Lower leg skin (tissue), 3 donors: ENCODE measurements at regions not wholly inside any gene's neighbourhood (a gene's known extent, or its start where the extent isn't known, plus 50 kb on each side); places are given as distances from the start of the nearest gene placed in this dataset.

Experiments used
- CTCF ChIP-seq, 3 donors: fragments of 450-650 bp; IDR thresholded peaks; one replicate each; pipeline ENCODE4 v1.5.1; 2016; ENCODE audit warnings: antibody characterized with exemption in 3 of 3, mild to moderate bottlenecking in 3 of 3, moderate library complexity in 2 of 3
- POLR2A ChIP-seq, 2 donors: fragments of 450-650 bp; IDR thresholded peaks; one replicate each; pipeline ENCODE4 v1.6.1; 2016 to 2017; ENCODE audit warnings: antibody characterized with exemption in 2 of 2, mild to moderate bottlenecking in 1 of 2, moderate library complexity in 1 of 2

DNA sequence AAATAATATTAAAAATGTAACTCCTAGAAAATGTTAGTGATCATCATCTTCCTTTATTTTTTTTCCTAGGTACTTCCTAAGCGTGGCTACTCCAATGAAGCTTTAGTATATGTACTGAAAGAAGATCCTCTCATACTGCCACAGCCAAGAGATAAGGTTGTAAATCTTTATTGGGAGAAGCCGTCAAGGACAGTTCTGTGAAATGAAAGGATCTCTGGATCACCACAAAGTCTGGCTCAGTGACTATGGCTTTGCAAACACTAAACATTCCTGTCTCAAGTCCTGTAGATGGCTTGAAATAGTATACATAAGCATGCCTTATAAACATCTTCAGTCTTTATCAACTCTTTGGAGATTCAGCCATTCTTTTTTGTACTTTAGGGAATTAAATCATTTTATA is 61.2 kb upstream of the DPH5 start:
- no peak for TF ChIP-seq CTCF (IDR thresholded peaks at IDR 0.05)
- no peak for TF ChIP-seq POLR2A (IDR thresholded peaks at IDR 0.05)
